HepG2 (cell line): ENCODE measurements at regions not wholly inside any gene's neighbourhood (a gene's known extent, or its start where the extent isn't known, plus 50 kb on each side); places are given as distances from the start of the nearest gene placed in this dataset.

Experiments used
- AHDC1 ChIP-seq: sonication (generic); formaldehyde crosslinking; IDR thresholded peaks from 2 replicates; pipeline ENCODE4 v1.5.1; 2020; ENCODE audit warnings: mild to moderate bottlenecking, missing genetic modification reagents, borderline replicate concordance
- CEBPG ChIP-seq: IDR thresholded peaks from 2 replicates; pipeline ENCODE4 v1.6.1; 2016
- FOXP1 ChIP-seq, 2 experiments: fragments of 450-650 bp in 1 of 2; IDR thresholded peaks; 2 replicates each; pipeline ENCODE4 v1.6.1; 2017 to 2018; ENCODE audit warnings: antibody characterized with exemption in 1 of 2
- JUN ChIP-seq: sonication (generic); formaldehyde crosslinking; IDR thresholded peaks from 2 replicates; pipeline ENCODE4 v1.4.0; 2020; ENCODE audit warnings: mild to moderate bottlenecking, missing genetic modification reagents
- RXRA ChIP-seq: sonication (generic); formaldehyde crosslinking; IDR thresholded peaks from 2 replicates; pipeline ENCODE4 v1.5.1; 2020; ENCODE audit warnings: missing genetic modification reagents
- SAP130 ChIP-seq: IDR thresholded peaks from 2 replicates; pipeline ENCODE4 v1.6.1; 2016; ENCODE audit warnings: low read depth
- TCF7 ChIP-seq: sonication (generic); IDR thresholded peaks from 2 replicates; pipeline ENCODE4 v1.6.1; 2016; ENCODE audit warnings: antibody characterized with exemption, low read depth
- THRA ChIP-seq: sonication (generic); formaldehyde crosslinking; IDR thresholded peaks from 2 replicates; pipeline ENCODE4 v1.4.0; 2020; ENCODE audit warnings: missing genetic modification reagents, borderline replicate concordance

- TF ChIP-seq THRA, result no peak
- no peak for TF ChIP-seq RXRA (CRISPR knock-in tag)
- TF ChIP-seq TCF7, result peak; percentile 42; the same call in 1 of the 2 replicates
- peak; percentile 62; the same call in 1 of the 2 replicates for TF ChIP-seq AHDC1
- TF ChIP-seq JUN (CRISPR knock-in tag), result 0 out of 2 replicates have a peak, but pooled peaks have one; percentile 35
- no peak for TF ChIP-seq FOXP1 (IDR thresholded peaks at IDR 0.05)
- TF ChIP-seq FOXP1 (CRISPR knock-in tag; IDR thresholded peaks at IDR 0.05), result peak; percentile 31; the same call in 1 of the 2 replicates
- peak; percentile 23; the same call in 1 of the 2 replicates for TF ChIP-seq SAP130 (CRISPR knock-in tag)
- TF ChIP-seq CEBPG, result no peak
These were observed 734.7 kb downstream of the KCNA4 start (continued) for GRCh38 chr11:29282088-29282487.
